HEK293T (cell line): ENCODE measurements at regions not wholly inside any gene's neighbourhood (a gene's known extent, or its start where the extent isn't known, plus 50 kb on each side); places are given as distances from the start of the nearest gene placed in this dataset.

ENCODE experiments used
- CTCF ChIA-PET: fragments of 350-600 bp; formaldehyde crosslinking; extraction: SDS; loops from one replicate; lab custom pipeline; 2021; ENCODE audit warnings: antibody characterized with exemption, inconsistent platforms; lab: Yijun Ruan, JAX
- POLR2A ChIA-PET: fragments of 350-600 bp; formaldehyde crosslinking; extraction: SDS; loops from one replicate; lab custom pipeline; 2020; ENCODE audit warnings: antibody characterized with exemption, inconsistent platforms; lab: Yijun Ruan, JAX
- DNase-seq: peaks from one replicate; pipeline ENCODE4 v3.0.0; 2012; ENCODE audit warnings: mixed read lengths; ENCODE audit errors: extremely low spot score
- ARNT ChIP-seq: fragments of 450-650 bp; IDR thresholded peaks from 2 replicates; pipeline ENCODE4 v1.6.1; 2017; ENCODE audit warnings: mild to moderate bottlenecking
- BHLHE40 ChIP-seq: fragments of 450-650 bp; IDR thresholded peaks from 2 replicates; pipeline ENCODE4 v1.6.1; 2016; ENCODE audit warnings: mild to moderate bottlenecking, moderate library complexity, borderline replicate concordance
- CTBP1 ChIP-seq: fragments of 450-650 bp; IDR thresholded peaks from 2 replicates; pipeline ENCODE4 v1.6.1; 2016; ENCODE audit warnings: borderline replicate concordance
- ELF4 ChIP-seq: fragments of 450-650 bp; IDR thresholded peaks from 2 replicates; pipeline ENCODE4 v1.6.1; 2017; ENCODE audit warnings: antibody characterized with exemption
- FOXA1 ChIP-seq: fragments of 450-650 bp; IDR thresholded peaks from 2 replicates; pipeline ENCODE4 v1.6.1; 2016; ENCODE audit warnings: mild to moderate bottlenecking
- FOXK2 ChIP-seq: fragments of 450-650 bp; IDR thresholded peaks from 2 replicates; pipeline ENCODE4 v1.6.1; 2016; ENCODE audit warnings: mild to moderate bottlenecking
- FOXM1 ChIP-seq: fragments of 450-650 bp; IDR thresholded peaks from 2 replicates; pipeline ENCODE4 v1.6.1; 2017; ENCODE audit warnings: mild to moderate bottlenecking, borderline replicate concordance
- HDGF ChIP-seq: fragments of 450-650 bp; IDR thresholded peaks from 2 replicates; pipeline ENCODE4 v1.6.1; 2017; ENCODE audit warnings: antibody characterized with exemption, borderline replicate concordance
- L3MBTL2 ChIP-seq: fragments of 450-650 bp; conservative IDR thresholded peaks from 2 replicates; pipeline ENCODE4 v1.6.1; 2016; ENCODE audit warnings: mild to moderate bottlenecking
- LEF1 ChIP-seq: fragments of 450-650 bp; IDR thresholded peaks from 2 replicates; pipeline ENCODE4 v1.6.1; 2017; ENCODE audit warnings: mild to moderate bottlenecking, borderline replicate concordance
- NFRKB ChIP-seq: fragments of 450-650 bp; IDR thresholded peaks from 2 replicates; pipeline ENCODE4 v1.6.1; 2016; ENCODE audit warnings: mild to moderate bottlenecking, moderate library complexity
- PKNOX1 ChIP-seq: fragments of 450-650 bp; IDR thresholded peaks from 2 replicates; pipeline ENCODE4 v1.6.1; 2016
- SP1 ChIP-seq: fragments of 450-650 bp; IDR thresholded peaks from 2 replicates; pipeline ENCODE4 v1.6.1; 2017
- SUZ12 ChIP-seq: fragments of 450-650 bp; IDR thresholded peaks from 2 replicates; pipeline ENCODE4 v1.6.1; 2016; ENCODE audit warnings: mild to moderate bottlenecking
- TARDBP ChIP-seq: fragments of 450-650 bp; IDR thresholded peaks from 2 replicates; pipeline ENCODE4 v1.6.1; 2016
- ZNF384 ChIP-seq: fragments of 450-650 bp; IDR thresholded peaks from 2 replicates; pipeline ENCODE4 v1.6.1; 2016

- DNase-seq = no peak
- ChIA-PET POLR2A (no interaction called here), CTCF (no interaction called here)
- TF ChIP-seq HDGF (no peak), NFRKB (no peak), BHLHE40 (no peak), FOXA1 (no peak), SUZ12 (no peak), ELF4 (no peak), FOXM1 (no peak), FOXK2 (no peak), TARDBP (no peak), ARNT (no peak), LEF1 (no peak), SP1 (no peak), PKNOX1 (no peak), ZNF384 (no peak), CTBP1 (no peak), L3MBTL2 (no peak)
These were observed 567.3 kb upstream of the LMCD1 start for GRCh38 chr3:7934362-7934761.

GRCh38 chr3:7947930-7948329 lies 553.7 kb upstream of the LMCD1 start:
- DNase-seq = no peak
- CTCF ChIA-PET = no interaction called here
- TF ChIP-seq L3MBTL2 = no peak
- TF ChIP-seq FOXM1 = no peak
- no peak for TF ChIP-seq LEF1
- TF ChIP-seq FOXK2 = no peak
- no peak for TF ChIP-seq TARDBP
- TF ChIP-seq SP1 = no peak
- POLR2A ChIA-PET = no interaction called here

GRCh38 chr3:7950890-7951289 lies 550.7 kb upstream of the LMCD1 start:
- ChIA-PET CTCF (no interaction called here), POLR2A (no interaction called here)
- no peak for DNase-seq
- TF ChIP-seq PKNOX1 (no peak), LEF1 (no peak), ARNT (no peak), FOXA1 (no peak), CTBP1 (no peak), ZNF384 (no peak), FOXK2 (no peak), FOXM1 (no peak), NFRKB (no peak), HDGF (no peak), ELF4 (no peak), L3MBTL2 (no peak), SP1 (no peak), TARDBP (no peak), BHLHE40 (no peak), SUZ12 (no peak)

- no peak for DNase-seq
- ChIA-PET CTCF (no interaction called here), POLR2A (no interaction called here)
- TF ChIP-seq LEF1 = no peak
- TF ChIP-seq ARNT = no peak
- no peak for TF ChIP-seq ELF4
- TF ChIP-seq FOXA1 = no peak
- no peak for TF ChIP-seq SP1
- TF ChIP-seq FOXK2 = no peak
- TF ChIP-seq BHLHE40 = no peak
- no peak for TF ChIP-seq TARDBP
- no peak for TF ChIP-seq SUZ12
- TF ChIP-seq ZNF384 = no peak
- TF ChIP-seq FOXM1 = no peak
- TF ChIP-seq L3MBTL2 = no peak
- TF ChIP-seq PKNOX1 = no peak
These were observed 548.1 kb upstream of the LMCD1 start for GRCh38 chr3:7953449-7954014.

- CTCF ChIA-PET = no interaction called here
These were observed 544.6 kb upstream of the LMCD1 start for GRCh38 chr3:7957024-7957423.

GRCh38 chr3:7959094-7959493 lies 542.5 kb upstream of the LMCD1 start:
- POLR2A ChIA-PET = no interaction called here
- no peak for TF ChIP-seq ARNT
- TF ChIP-seq ELF4 = no peak
- TF ChIP-seq NFRKB = no peak
- TF ChIP-seq CTBP1 = no peak
- TF ChIP-seq FOXA1 = no peak
- TF ChIP-seq FOXK2 = no peak
- CTCF ChIA-PET = no interaction called here
- no peak for DNase-seq

More at GRCh38 chr3:7957024-7957423, 544.6 kb upstream of the LMCD1 start:
- no peak for TF ChIP-seq SUZ12
- DNase-seq = no peak
- POLR2A ChIA-PET = no interaction called here
